Keratinocyte (primary cell): ENCODE measurements at regions not wholly inside any gene's neighbourhood (a gene's known extent, or its start where the extent isn't known, plus 50 kb on each side); places are given as distances from the start of the nearest gene placed in this dataset.

Experiments
- CTCF ChIP-seq, 3 experiments: IDR thresholded peaks in 1 of 3; conservative IDR thresholded peaks in 1 of 3; optimal IDR thresholded peaks in 1 of 3; 2 replicates in 2 of 3; 3 replicates in 1 of 3; pipeline versions ENCODE3 to v1.5.1; 2011; ENCODE audit warnings: low read length in 3 of 3, mild to moderate bottlenecking in 3 of 3, moderate library complexity in 2 of 3, control low read depth in 1 of 3, inconsistent platforms in 1 of 3; ENCODE audit not compliant: insufficient read depth in 2 of 3; ENCODE audit errors: extremely low read depth in 1 of 3
- EZH2 ChIP-seq: IDR thresholded peaks from one replicate; pipeline ENCODE4 v1.6.1; 2012; ENCODE audit warnings: inconsistent platforms, mild to moderate bottlenecking, low read length, moderate library complexity

- TF ChIP-seq CTCF (optimal IDR thresholded peaks at IDR 0.05 in 1 of 3, IDR thresholded peaks at IDR 0.05 in 1 of 3, conservative IDR thresholded peaks at IDR 0.05 in 1 of 3; ENCODE audit: extremely low read depth in 1 of 3, insufficient read depth in 2 of 3, low read length in 3 of 3): no peak
- TF ChIP-seq EZH2: no peak
Observed at GRCh38 chr3:76950590-76950989, 89.3 kb upstream of the ROBO2 start.
